ENCODE measurements at regions not wholly inside any gene's neighbourhood (a gene's known extent, or its start where the extent isn't known, plus 50 kb on each side); places are given as distances from the start of the nearest gene placed in this dataset.

DNA sequence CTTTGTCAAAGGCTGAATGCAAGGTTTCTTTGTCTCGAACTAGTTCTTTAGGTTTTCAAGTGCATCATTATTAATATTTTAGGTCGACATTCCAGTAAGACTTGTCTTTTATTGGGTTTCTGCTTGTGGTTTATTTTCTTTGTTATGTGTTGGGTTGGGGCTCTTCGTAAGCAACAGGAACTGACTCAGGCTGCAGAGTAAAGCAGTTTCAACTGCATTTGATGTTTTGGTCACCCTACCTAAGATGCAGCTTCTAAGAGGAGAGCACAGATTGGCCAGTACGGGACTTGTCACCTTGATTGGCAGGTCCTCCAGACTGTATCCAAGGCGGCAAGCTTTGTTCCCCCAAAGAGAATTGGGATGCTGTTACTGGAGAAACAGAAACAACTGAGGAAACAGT, 149.5 kb upstream of the SULF2 start:
- Histone ChIP-seq H2AFZ (ENCODE audit: insufficient read depth, low read length, poor library complexity) (no peak overlapping the region), H3K9ac (ENCODE audit: low read length) (no peak overlapping the region), H3K27ac (ENCODE audit: low read depth, low read length) (no peak overlapping the region), H2AK5ac (ENCODE audit: low read length) (no peak overlapping the region), H2BK5ac (ENCODE audit: low read depth, low read length, poor library complexity) (no peak overlapping the region), H3K4me3 (ENCODE audit: low read depth, low read length) (no peak overlapping the region), H3K79me1 (ENCODE audit: low read length) (no peaks in the 10 kb centered on the region), H3K79me2 (ENCODE audit: control insufficient read depth, insufficient read depth, low read length, poor library complexity) (no peaks in the 10 kb centered on the region), H3K4ac (ENCODE audit: low read depth, low read length) (no peak overlapping the region), H2BK12ac (ENCODE audit: low read length) (no peak overlapping the region), H3K18ac (ENCODE audit: low read length) (no peak overlapping the region), H3K36me3 (ENCODE audit: control insufficient read depth in 1 of 2, insufficient read depth in 2 of 2, low read length in 2 of 2) (no peaks in the 10 kb centered on the region), H3K4me2 (ENCODE audit: low read length) (no peak overlapping the region), H4K12ac (ENCODE audit: low read depth, low read length) (no peak overlapping the region), H3K27me3 (ENCODE audit: insufficient read depth, low read length) (no peaks in the 10 kb centered on the region), H3K14ac (ENCODE audit: low read length) (no peak overlapping the region), H4K91ac (ENCODE audit: low read depth, low read length) (no peak overlapping the region), H3K9me3 (ENCODE audit: insufficient read depth, low read depth, low read length) (no peaks in the 10 kb centered on the region), H4K8ac (ENCODE audit: low read depth, low read length) (no peak overlapping the region), H2BK120ac (ENCODE audit: insufficient read depth, low read length, poor library complexity) (no peak overlapping the region), H3K4me1 (ENCODE audit: control insufficient read depth in 1 of 2, insufficient read depth in 2 of 2, low read length in 2 of 2) (no peaks in the 10 kb centered on the region), H3K23ac (ENCODE audit: low read length) (no peak overlapping the region)
- WGBS (ENCODE audit: extremely low coverage, insufficient coverage, insufficient read length) = no CpG with 5 or more reads among the region's 5 CpGs
- DNase-seq = no peak

DNA sequence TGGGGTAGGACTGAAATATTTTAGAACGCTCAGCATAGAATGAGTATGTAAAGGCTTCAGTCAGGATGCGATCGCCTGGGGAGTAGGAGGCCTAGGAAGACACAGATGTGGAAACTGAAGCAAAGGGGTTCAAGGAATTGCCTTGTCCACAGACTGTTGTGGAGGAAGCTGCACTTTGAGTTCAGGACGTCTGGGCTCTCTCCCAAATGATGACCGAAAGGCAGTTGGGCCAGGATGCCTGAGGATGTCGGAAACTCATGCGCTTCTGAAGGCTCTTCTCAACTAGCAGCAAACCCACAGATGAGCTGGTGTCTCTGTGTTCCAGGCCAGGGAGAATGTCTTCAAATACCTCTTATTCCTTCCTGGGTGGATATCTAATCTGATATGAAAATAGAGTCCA, 146.2 kb upstream of the SULF2 start:
- Histone ChIP-seq H3K14ac (ENCODE audit: low read length) (no peak overlapping the region), H3K18ac (ENCODE audit: low read length) (no peak overlapping the region), H3K9ac (ENCODE audit: low read length) (no peak overlapping the region), H3K79me2 (ENCODE audit: control insufficient read depth, insufficient read depth, low read length, poor library complexity) (no peaks in the 10 kb centered on the region), H3K27ac (ENCODE audit: low read depth, low read length) (no peak overlapping the region), H3K9me3 (ENCODE audit: insufficient read depth, low read depth, low read length) (no peaks in the 10 kb centered on the region), H3K4ac (ENCODE audit: low read depth, low read length) (no peak overlapping the region), H2AK5ac (ENCODE audit: low read length) (no peak overlapping the region), H3K27me3 (ENCODE audit: insufficient read depth, low read length) (no peaks in the 10 kb centered on the region), H3K36me3 (ENCODE audit: control insufficient read depth in 1 of 2, insufficient read depth in 2 of 2, low read length in 2 of 2) (no peaks in the 10 kb centered on the region), H3K79me1 (ENCODE audit: low read length) (no peaks in the 10 kb centered on the region), H2BK5ac (ENCODE audit: low read depth, low read length, poor library complexity) (no peak overlapping the region), H3K4me2 (ENCODE audit: low read length) (no peak overlapping the region), H2BK12ac (ENCODE audit: low read length) (no peak overlapping the region), H4K12ac (ENCODE audit: low read depth, low read length) (no peak overlapping the region), H4K8ac (ENCODE audit: low read depth, low read length) (no peak overlapping the region), H3K23ac (ENCODE audit: low read length) (no peak overlapping the region), H3K4me1 (ENCODE audit: control insufficient read depth in 1 of 2, insufficient read depth in 2 of 2, low read length in 2 of 2) (no peaks in the 10 kb centered on the region), H2AFZ (ENCODE audit: insufficient read depth, low read length, poor library complexity) (no peak overlapping the region), H3K4me3 (ENCODE audit: low read depth, low read length) (no peak overlapping the region), H4K91ac (ENCODE audit: low read depth, low read length) (no peak overlapping the region), H2BK120ac (ENCODE audit: insufficient read depth, low read length, poor library complexity) (no peak overlapping the region)
- WGBS (ENCODE audit: extremely low coverage, insufficient coverage, insufficient read length) = no CpG with 5 or more reads among the region's 7 CpGs
- DNase-seq = no peak

DNA sequence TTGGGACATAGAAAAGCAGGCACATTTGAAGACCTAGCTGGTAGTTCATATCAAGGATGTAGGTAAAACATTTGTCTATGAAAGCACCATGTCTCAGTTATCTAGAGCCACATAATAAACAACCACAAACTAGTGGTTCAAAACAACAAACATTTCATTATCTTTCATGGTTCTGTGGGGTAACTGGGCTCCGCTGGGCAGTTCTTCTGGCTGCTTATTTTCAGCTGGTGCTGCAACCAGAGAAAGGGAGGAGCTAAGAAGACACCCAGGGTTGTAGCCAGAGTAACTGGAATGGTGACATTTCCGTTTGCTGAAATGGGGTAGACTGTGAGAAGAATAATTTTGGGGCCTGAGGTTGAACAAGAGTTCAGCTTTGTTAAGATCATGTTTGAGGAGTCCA, 145.7 kb upstream of the SULF2 start:
- no peak overlapping the region for H3K4me2 ChIP-seq (ENCODE audit: low read length)

DNA sequence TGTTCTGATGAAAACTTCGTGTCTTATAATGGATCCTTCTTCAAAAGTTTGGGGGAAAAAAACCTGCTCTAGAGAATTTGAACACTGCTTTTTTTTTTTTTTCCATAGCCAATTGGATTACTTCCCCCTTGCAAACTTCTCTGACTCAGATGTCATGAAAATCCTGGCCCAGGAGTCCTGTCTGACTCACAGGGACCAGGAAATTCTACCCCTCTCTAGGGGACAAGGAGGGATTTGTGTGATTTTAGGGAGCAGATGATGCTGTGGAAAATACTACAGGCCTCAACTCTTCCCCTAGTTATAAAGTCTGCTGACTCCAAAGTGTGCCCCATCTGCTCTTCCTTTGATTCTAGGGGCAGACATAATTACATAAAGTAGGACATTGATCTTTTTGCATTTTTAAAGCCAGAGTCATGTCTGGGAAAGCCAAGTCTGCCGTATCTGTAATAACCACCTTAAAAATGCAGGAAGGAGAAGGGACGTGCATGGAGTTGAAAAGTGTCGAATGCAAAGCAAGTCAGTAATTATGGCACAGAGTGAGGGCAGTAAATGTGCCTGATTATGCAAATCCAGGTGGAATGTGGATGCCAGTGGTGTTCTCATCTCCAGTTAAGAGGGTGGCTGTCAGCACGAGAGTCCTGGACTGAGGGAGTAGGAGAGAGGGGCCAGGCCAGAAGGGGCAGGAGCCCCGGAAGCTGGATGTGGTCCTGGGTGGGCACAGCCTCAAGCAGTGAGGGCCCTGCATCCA, 144.3 kb upstream of the SULF2 start:
- H4K8ac ChIP-seq (ENCODE audit: low read depth, low read length) = no peak overlapping the region
- no CpG with 5 or more reads among the region's 6 CpGs for WGBS (ENCODE audit: extremely low coverage, insufficient coverage, insufficient read length)
- DNase-seq = no peak
- H3K4me3 ChIP-seq (ENCODE audit: low read depth, low read length) = no peak overlapping the region
- no peak overlapping the region for H4K91ac ChIP-seq (ENCODE audit: low read depth, low read length)
- no peaks in the 10 kb centered on the region for H3K79me1 ChIP-seq (ENCODE audit: low read length)
- H3K4me1 ChIP-seq (ENCODE audit: control insufficient read depth in 1 of 2, insufficient read depth in 2 of 2, low read length in 2 of 2) = no peaks in the 10 kb centered on the region
- no peak overlapping the region for H3K4me2 ChIP-seq (ENCODE audit: low read length)
- no peak overlapping the region for H3K4ac ChIP-seq (ENCODE audit: low read depth, low read length)
- H3K9me3 ChIP-seq (ENCODE audit: insufficient read depth, low read depth, low read length) = no peaks in the 10 kb centered on the region
- no peak overlapping the region for H3K27ac ChIP-seq (ENCODE audit: low read depth, low read length)
- no peak overlapping the region for H3K14ac ChIP-seq (ENCODE audit: low read length)
- H4K12ac ChIP-seq (ENCODE audit: low read depth, low read length) = no peak overlapping the region
- no peak overlapping the region for H2BK12ac ChIP-seq (ENCODE audit: low read length)
- H3K9ac ChIP-seq (ENCODE audit: low read length) = no peak overlapping the region
- no peak overlapping the region for H2AFZ ChIP-seq (ENCODE audit: insufficient read depth, low read length, poor library complexity)
- no peaks in the 10 kb centered on the region for H3K36me3 ChIP-seq (ENCODE audit: control insufficient read depth in 1 of 2, insufficient read depth in 2 of 2, low read length in 2 of 2)
- peak overlapping the region; percentile 19 for H2AK5ac ChIP-seq (ENCODE audit: low read length)
- no peaks in the 10 kb centered on the region for H3K27me3 ChIP-seq (ENCODE audit: insufficient read depth, low read length)
- H3K79me2 ChIP-seq (ENCODE audit: control insufficient read depth, insufficient read depth, low read length, poor library complexity) = no peaks in the 10 kb centered on the region
- H3K18ac ChIP-seq (ENCODE audit: low read length) = no peak overlapping the region
- H2BK120ac ChIP-seq (ENCODE audit: insufficient read depth, low read length, poor library complexity) = no peak overlapping the region
- H2BK5ac ChIP-seq (ENCODE audit: low read depth, low read length, poor library complexity) = no peak overlapping the region
- no peak overlapping the region for H3K23ac ChIP-seq (ENCODE audit: low read length)

More for the DNA sequence above, 145.7 kb upstream of the SULF2 start:
- H3K9me3 ChIP-seq (ENCODE audit: insufficient read depth, low read depth, low read length) = no peaks in the 10 kb centered on the region
- no peak overlapping the region for H3K4ac ChIP-seq (ENCODE audit: low read depth, low read length)
- H3K27me3 ChIP-seq (ENCODE audit: insufficient read depth, low read length) = no peaks in the 10 kb centered on the region
- H2BK5ac ChIP-seq (ENCODE audit: low read depth, low read length, poor library complexity) = no peak overlapping the region
- no peak overlapping the region for H3K27ac ChIP-seq (ENCODE audit: low read depth, low read length)
- H3K36me3 ChIP-seq (ENCODE audit: control insufficient read depth in 1 of 2, insufficient read depth in 2 of 2, low read length in 2 of 2) = no peaks in the 10 kb centered on the region
- H3K18ac ChIP-seq (ENCODE audit: low read length) = no peak overlapping the region
- H4K8ac ChIP-seq (ENCODE audit: low read depth, low read length) = no peak overlapping the region
- no peak overlapping the region for H3K9ac ChIP-seq (ENCODE audit: low read length)
- no peak overlapping the region for H3K14ac ChIP-seq (ENCODE audit: low read length)
- H2BK12ac ChIP-seq (ENCODE audit: low read length) = no peak overlapping the region
- no peak overlapping the region for H4K91ac ChIP-seq (ENCODE audit: low read depth, low read length)
- no peak overlapping the region for H2AFZ ChIP-seq (ENCODE audit: insufficient read depth, low read length, poor library complexity)
- no peaks in the 10 kb centered on the region for H3K4me1 ChIP-seq (ENCODE audit: control insufficient read depth in 1 of 2, insufficient read depth in 2 of 2, low read length in 2 of 2)
- no CpG with 5 or more reads among the region's 2 CpGs for WGBS (ENCODE audit: extremely low coverage, insufficient coverage, insufficient read length)
- H3K4me3 ChIP-seq (ENCODE audit: low read depth, low read length) = no peak overlapping the region
- no peaks in the 10 kb centered on the region for H3K79me2 ChIP-seq (ENCODE audit: control insufficient read depth, insufficient read depth, low read length, poor library complexity)
- no peak overlapping the region for H2AK5ac ChIP-seq (ENCODE audit: low read length)
- H4K12ac ChIP-seq (ENCODE audit: low read depth, low read length) = no peak overlapping the region
- H2BK120ac ChIP-seq (ENCODE audit: insufficient read depth, low read length, poor library complexity) = no peak overlapping the region
- no peaks in the 10 kb centered on the region for H3K79me1 ChIP-seq (ENCODE audit: low read length)
- H3K23ac ChIP-seq (ENCODE audit: low read length) = no peak overlapping the region
- no peak for DNase-seq
